ENCODE measurements at regions not wholly inside any gene's neighbourhood (a gene's known extent, or its start where the extent isn't known, plus 50 kb on each side); places are given as distances from the start of the nearest gene placed in this dataset.
A peak's percentile ranks its signal among the peaks of the same experiment; 100 is the strongest.
"Not testable (repeated sequence)": the region's sequence is repeated elsewhere in the genome, so short reads cannot be mapped to it uniquely, and the experiment has no call there.

- no peak overlapping the region for H3K4me3 ChIP-seq (ENCODE audit: low read depth, low read length)
- DNase-seq (ENCODE audit: low read depth) = no peak
- in situ Hi-C loops (cut with HindIII; ENCODE audit: low sequenced_read_pairs) = no loop called here
- no peak for TF ChIP-seq CTCF (IDR thresholded peaks at IDR 0.05; ENCODE audit: low read depth, low read length, missing control alignments)
These were observed 165.0 kb upstream of the CTSO start for GRCh38 chr4:156118507-156119220.

DNA sequence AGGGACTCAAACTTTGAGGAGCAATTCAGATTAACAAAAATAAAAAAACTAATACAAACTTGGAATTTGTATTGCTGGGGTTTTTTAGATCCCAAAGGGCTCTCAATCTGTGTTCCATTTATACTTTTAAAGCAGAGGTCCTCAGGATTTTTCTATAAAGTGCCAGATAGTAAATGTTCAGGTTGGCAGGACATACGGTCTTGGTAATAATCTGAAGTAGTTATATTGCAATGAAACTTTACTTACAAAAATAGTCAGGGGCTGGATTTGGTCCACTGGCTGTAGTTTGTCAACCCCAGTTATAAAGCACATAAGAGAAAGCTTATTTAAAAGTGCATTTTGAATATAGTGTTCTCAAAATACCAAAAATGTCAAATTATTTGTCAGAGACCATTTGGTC, 164.1 kb upstream of the CTSO start:
- DNase-seq (ENCODE audit: low read depth) = no peak
- no peak overlapping the region for H3K4me3 ChIP-seq (ENCODE audit: low read depth, low read length)
- in situ Hi-C loops (cut with HindIII; ENCODE audit: low sequenced_read_pairs) = no loop called here
- no peak for TF ChIP-seq CTCF (IDR thresholded peaks at IDR 0.05; ENCODE audit: low read depth, low read length, missing control alignments)

- no peak for TF ChIP-seq CTCF (IDR thresholded peaks at IDR 0.05; ENCODE audit: low read depth, low read length, missing control alignments)
- in situ Hi-C loops (cut with HindIII; ENCODE audit: low sequenced_read_pairs) = no loop called here
- no peak for DNase-seq (ENCODE audit: low read depth)
- no peak overlapping the region for H3K4me3 ChIP-seq (ENCODE audit: low read depth, low read length)
These were observed 163.3 kb upstream of the CTSO start for GRCh38 chr4:156116991-156117390.

DNA sequence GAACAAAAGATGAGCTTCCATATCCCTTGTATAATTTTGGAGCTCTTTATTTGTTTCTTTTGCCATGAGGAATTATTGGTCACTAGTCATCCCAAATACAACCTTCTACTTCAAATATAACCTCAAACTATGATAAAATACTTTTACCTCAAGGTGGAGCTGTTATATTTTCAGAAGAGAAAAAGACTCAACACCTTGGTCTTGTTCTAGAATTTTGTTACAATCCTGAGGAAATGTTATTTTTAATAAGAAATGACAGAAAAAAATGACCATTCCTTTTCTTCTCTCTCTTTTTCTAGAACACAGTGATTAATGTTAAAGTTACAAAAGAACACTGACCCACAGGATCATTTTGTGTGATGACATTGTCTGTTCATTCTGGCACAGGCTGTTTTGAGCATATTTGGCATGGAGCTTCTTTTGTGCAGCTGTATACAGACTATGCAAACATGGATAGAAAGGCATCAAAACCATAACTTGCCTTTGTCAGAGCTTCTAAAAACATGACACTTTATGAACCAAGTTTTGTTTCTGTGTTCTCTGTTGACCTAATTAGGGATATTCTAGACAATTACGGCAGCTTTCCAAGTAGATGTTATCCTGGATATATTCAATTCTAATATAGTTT, 159.6 kb upstream of the CTSO start:
- TF ChIP-seq CTCF (IDR thresholded peaks at IDR 0.05; ENCODE audit: low read depth, low read length, missing control alignments) = no peak
- no peak for DNase-seq (ENCODE audit: low read depth)
- no peak overlapping the region for H3K4me3 ChIP-seq (ENCODE audit: low read depth, low read length)
- in situ Hi-C loops (cut with HindIII; ENCODE audit: low sequenced_read_pairs) = no loop called here

GRCh38 chr4:156111686-156112085, 158.0 kb upstream of the CTSO start:
- no peak overlapping the region for H3K4me3 ChIP-seq (ENCODE audit: low read depth, low read length)
- DNase-seq (ENCODE audit: low read depth) = no peak
- in situ Hi-C loops (cut with HindIII; ENCODE audit: low sequenced_read_pairs) = no loop called here
- no peak for TF ChIP-seq CTCF (IDR thresholded peaks at IDR 0.05; ENCODE audit: low read depth, low read length, missing control alignments)

DNA sequence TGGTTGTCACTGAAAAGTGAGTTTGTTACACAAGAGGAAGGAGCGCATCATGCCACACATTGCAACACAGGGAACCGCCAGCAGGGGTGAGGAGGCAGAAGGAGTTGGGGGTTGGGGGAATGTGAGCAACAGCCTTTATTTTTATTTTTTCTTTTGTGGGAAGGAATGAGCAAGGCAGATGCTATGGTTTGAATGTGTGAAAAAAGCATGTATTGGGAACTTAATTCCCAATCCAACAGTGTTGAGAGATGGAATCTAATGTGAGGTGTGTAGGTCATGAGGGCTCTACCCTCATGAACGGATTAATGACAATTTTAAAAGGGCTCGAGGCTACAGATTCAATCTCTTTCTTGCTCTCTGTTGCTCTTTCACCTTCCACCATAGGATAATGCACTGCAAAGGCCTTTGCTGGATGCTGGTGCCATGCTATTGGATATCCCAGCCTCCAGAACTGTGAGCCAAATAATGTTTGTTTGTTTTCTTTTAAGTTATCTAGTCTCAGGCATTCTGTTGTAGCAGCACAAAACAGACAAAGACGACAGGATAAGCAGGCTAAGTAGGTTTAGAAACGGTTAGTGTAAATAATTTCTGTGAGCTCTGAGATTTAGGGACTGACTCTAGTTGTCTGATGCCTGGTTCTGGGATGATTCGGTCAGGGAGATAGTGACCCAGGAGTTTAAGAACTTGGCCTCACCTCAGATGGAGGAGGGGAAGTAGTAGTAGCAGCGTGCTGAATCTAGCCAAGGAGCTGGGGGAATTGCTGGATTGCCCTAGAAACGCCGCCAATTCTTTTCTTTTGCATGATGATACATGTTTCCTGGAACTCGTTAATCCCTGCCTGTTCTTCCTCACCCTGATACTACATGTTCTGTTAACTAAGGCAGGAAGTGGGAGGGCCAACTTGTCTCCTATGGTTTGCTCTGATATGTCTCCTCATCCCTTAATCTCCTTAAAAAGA, 156.6 kb upstream of the CTSO start:
- H3K4me3 ChIP-seq (ENCODE audit: low read depth, low read length) = no peak overlapping the region
- in situ Hi-C loops (cut with HindIII; ENCODE audit: low sequenced_read_pairs) = no loop called here
- no peak for DNase-seq (ENCODE audit: low read depth)
- peak; percentile 12 for TF ChIP-seq CTCF (IDR thresholded peaks at IDR 0.05; ENCODE audit: low read depth, low read length, missing control alignments)

GRCh38 chr4:156109087-156109486, 155.4 kb upstream of the CTSO start:
- in situ Hi-C loops (cut with HindIII; ENCODE audit: low sequenced_read_pairs); DNase-seq (ENCODE audit: low read depth); H3K4me3 ChIP-seq (ENCODE audit: low read depth, low read length): not testable (repeated sequence)

Measured in astrocyte of the cerebellum (primary cell).